ENCODE measurements at regions not wholly inside any gene's neighbourhood (a gene's known extent, or its start where the extent isn't known, plus 50 kb on each side); places are given as distances from the start of the nearest gene placed in this dataset.

DNA sequence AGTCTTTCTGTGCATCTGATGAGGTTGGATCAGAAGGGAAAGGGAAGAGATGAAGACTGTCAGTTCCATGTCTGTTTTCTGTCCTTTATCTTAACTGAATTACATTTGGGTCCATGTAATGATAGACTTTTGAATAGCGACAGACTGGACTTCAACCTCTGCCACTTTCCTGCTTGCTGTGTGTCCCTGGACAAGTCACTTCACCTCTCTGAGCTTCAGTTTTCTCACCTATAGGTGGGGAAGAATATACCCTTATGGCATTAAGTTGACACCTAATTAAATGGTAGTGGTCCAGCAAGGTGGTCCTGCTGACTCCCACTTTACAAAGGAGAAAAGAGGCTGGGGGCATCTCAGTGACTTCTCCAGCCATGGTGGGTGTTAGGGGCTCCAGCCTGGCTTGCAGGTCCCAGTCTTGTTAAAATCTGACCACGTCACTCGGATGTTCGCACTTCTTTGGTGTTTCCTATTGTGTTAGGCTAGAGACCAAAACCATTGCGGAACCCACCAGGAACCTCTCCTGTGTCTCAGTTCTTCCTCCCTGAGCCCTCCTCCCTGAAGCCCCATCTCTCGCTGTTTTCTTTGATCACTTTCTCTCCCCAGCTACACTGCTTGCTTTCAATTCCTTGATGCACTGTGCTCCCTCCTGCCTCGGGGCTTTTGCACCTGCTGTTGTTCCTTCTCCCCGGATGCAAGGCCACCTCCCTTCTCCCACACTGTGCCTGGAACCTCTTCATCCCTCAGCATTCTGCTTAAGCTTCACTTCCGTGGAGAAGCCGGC is 256.5 kb downstream of the NSG2 start:
- TF ChIP-seq, protein P1, sequence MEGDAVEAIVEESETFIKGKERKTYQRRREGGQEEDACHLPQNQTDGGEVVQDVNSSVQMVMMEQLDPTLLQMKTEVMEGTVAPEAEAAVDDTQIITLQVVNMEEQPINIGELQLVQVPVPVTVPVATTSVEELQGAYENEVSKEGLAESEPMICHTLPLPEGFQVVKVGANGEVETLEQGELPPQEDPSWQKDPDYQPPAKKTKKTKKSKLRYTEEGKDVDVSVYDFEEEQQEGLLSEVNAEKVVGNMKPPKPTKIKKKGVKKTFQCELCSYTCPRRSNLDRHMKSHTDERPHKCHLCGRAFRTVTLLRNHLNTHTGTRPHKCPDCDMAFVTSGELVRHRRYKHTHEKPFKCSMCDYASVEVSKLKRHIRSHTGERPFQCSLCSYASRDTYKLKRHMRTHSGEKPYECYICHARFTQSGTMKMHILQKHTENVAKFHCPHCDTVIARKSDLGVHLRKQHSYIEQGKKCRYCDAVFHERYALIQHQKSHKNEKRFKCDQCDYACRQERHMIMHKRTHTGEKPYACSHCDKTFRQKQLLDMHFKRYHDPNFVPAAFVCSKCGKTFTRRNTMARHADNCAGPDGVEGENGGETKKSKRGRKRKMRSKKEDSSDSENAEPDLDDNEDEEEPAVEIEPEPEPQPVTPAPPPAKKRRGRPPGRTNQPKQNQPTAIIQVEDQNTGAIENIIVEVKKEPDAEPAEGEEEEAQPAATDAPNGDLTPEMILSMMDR (IDR thresholded peaks at IDR 0.05 in 8 of 11, conservative IDR thresholded peaks at IDR 0.05 in 3 of 11): no peak
- TF ChIP-seq POLR2AphosphoS5 (IDR thresholded peaks at IDR 0.05): no peak
